Liver (tissue), 8 donors: ENCODE measurements at regions not wholly inside any gene's neighbourhood (a gene's known extent, or its start where the extent isn't known, plus 50 kb on each side); places are given as distances from the start of the nearest gene placed in this dataset.

Experiments
- DNase-seq: peaks from one replicate; pipeline ENCODE4 v3.0.0-alpha.2; 2017; ENCODE audit warnings: low spot score
- H3K27ac ChIP-seq, 2 donors: one replicate each; pipeline ENCODE4 v1.7.0; 2013; ENCODE audit warnings: inconsistent platforms in 2 of 2, low read length in 2 of 2, control low read depth in 1 of 2, low read depth in 1 of 2, mild to moderate bottlenecking in 1 of 2
- H3K27me3 ChIP-seq, 4 donors: one replicate each; pipeline versions ENCODE4 v1.6.1 to v1.7.0; 2013; ENCODE audit warnings: low read length in 3 of 4, inconsistent platforms in 1 of 4, mild to moderate bottlenecking in 1 of 4, moderate library complexity in 1 of 4; ENCODE audit not compliant: control insufficient read depth in 4 of 4, insufficient read depth in 4 of 4
- H3K36me3 ChIP-seq, 4 donors: one replicate each; pipeline versions ENCODE4 v1.6.1 to v1.7.0; 2013; ENCODE audit warnings: low read length in 3 of 4, mild to moderate bottlenecking in 3 of 4, low read depth in 1 of 4, moderate library complexity in 1 of 4; ENCODE audit not compliant: control insufficient read depth in 4 of 4, insufficient read depth in 3 of 4
- H3K4me1 ChIP-seq, 4 donors: one replicate each; pipeline versions ENCODE4 v1.6.1 to v1.7.0; 2013; ENCODE audit warnings: low read length in 3 of 4, mild to moderate bottlenecking in 3 of 4, moderate library complexity in 1 of 4; ENCODE audit not compliant: control insufficient read depth in 4 of 4, insufficient read depth in 4 of 4
- H3K4me3 ChIP-seq, 3 donors: one replicate each; pipeline versions ENCODE4 v1.6.1 to v1.7.0; 2013; ENCODE audit warnings: low read length in 3 of 3, control low read depth in 1 of 3, low read depth in 1 of 3, mild to moderate bottlenecking in 1 of 3
- H3K9ac ChIP-seq, 2 donors: one replicate each; pipeline ENCODE4 v1.7.0; 2013; ENCODE audit warnings: low read length in 2 of 2, mild to moderate bottlenecking in 2 of 2, moderate library complexity in 2 of 2, control low read depth in 1 of 2, low read depth in 1 of 2
- H3K9me3 ChIP-seq, 4 donors: one replicate each; pipeline versions ENCODE4 v1.6.1 to v1.7.0; 2013; ENCODE audit warnings: low read length in 3 of 4; ENCODE audit not compliant: control insufficient read depth in 4 of 4
- EGR1 ChIP-seq, 2 donors: IDR thresholded peaks; 2 replicates each; pipeline ENCODE4 v1.6.1; 2016 to 2018; ENCODE audit warnings: antibody characterized with exemption in 2 of 2, low read depth in 2 of 2
- FOXA1 ChIP-seq: IDR thresholded peaks from 2 replicates; pipeline ENCODE4 v1.6.1; 2016; ENCODE audit warnings: antibody characterized with exemption
- FOXA2 ChIP-seq: IDR thresholded peaks from 2 replicates; pipeline ENCODE4 v1.6.1; 2016; ENCODE audit warnings: antibody characterized with exemption
- GABPA ChIP-seq, 2 donors: IDR thresholded peaks in 1 of 2; conservative IDR thresholded peaks in 1 of 2; 2 replicates each; pipeline ENCODE4 v1.6.1; 2016; ENCODE audit warnings: antibody characterized with exemption in 2 of 2, mild to moderate bottlenecking in 1 of 2, moderate library complexity in 1 of 2
- HNF4A ChIP-seq, 2 donors: conservative IDR thresholded peaks; 2 replicates each; pipeline ENCODE4 v1.6.1; 2016; ENCODE audit warnings: antibody characterized with exemption in 2 of 2, mild to moderate bottlenecking in 2 of 2
- HNF4G ChIP-seq: IDR thresholded peaks from 2 replicates; pipeline ENCODE4 v1.6.1; 2016; ENCODE audit warnings: antibody characterized with exemption
- JUND ChIP-seq, 2 donors: IDR thresholded peaks; 2 replicates each; pipeline ENCODE4 v1.6.1; 2016; ENCODE audit warnings: antibody characterized with exemption in 2 of 2
- NR2F2 ChIP-seq: IDR thresholded peaks from 2 replicates; pipeline ENCODE4 v1.6.1; 2016; ENCODE audit warnings: antibody characterized with exemption
- RAD21 ChIP-seq, 2 donors: IDR thresholded peaks; 2 replicates each; pipeline ENCODE4 v1.6.1; 2016; ENCODE audit warnings: antibody characterized with exemption in 2 of 2, mild to moderate bottlenecking in 2 of 2
- RXRA ChIP-seq, 2 donors: IDR thresholded peaks; 2 replicates each; pipeline ENCODE4 v1.6.1; 2017 to 2018; ENCODE audit warnings: antibody characterized with exemption in 2 of 2, mild to moderate bottlenecking in 1 of 2
- SP1 ChIP-seq: IDR thresholded peaks from 2 replicates; pipeline ENCODE4 v1.6.1; 2018; ENCODE audit warnings: antibody characterized with exemption, mild to moderate bottlenecking
- TAF1 ChIP-seq: conservative IDR thresholded peaks from 2 replicates; pipeline ENCODE4 v1.6.1; 2016; ENCODE audit warnings: antibody characterized with exemption, mild to moderate bottlenecking
- YY1 ChIP-seq: IDR thresholded peaks from 2 replicates; pipeline ENCODE4 v1.6.1; 2016; ENCODE audit warnings: antibody characterized with exemption, mild to moderate bottlenecking
- WGBS: extraction: QIAGEN DNeasy Blood & Tissue Kit; methylation state at CpG from one replicate; pipeline ENCODE4 v1.1.7; 2013; 5-methylcytosine and 5-hydroxymethylcytosine counted together
- TF ChIP-seq, protein P1 (sequence below): IDR thresholded peaks from 2 replicates; pipeline ENCODE4 v1.6.1; 2016; ENCODE audit warnings: antibody characterized with exemption, mild to moderate bottlenecking
- TF ChIP-seq, protein P2 (sequence below): fragments of 150-350 bp; IDR thresholded peaks from 2 replicates; pipeline ENCODE4 v1.5.1; 2017; ENCODE audit warnings: improper control_type of control experiment, low read depth, low read length; ENCODE audit not compliant: missing input control
- TF ChIP-seq, protein P3 (sequence below): IDR thresholded peaks from 2 replicates; pipeline ENCODE4 v1.6.1; 2016; ENCODE audit warnings: antibody characterized with exemption
- TF ChIP-seq, protein P4 (sequence below): IDR thresholded peaks from 2 replicates; pipeline ENCODE4 v1.6.1; 2016; ENCODE audit warnings: antibody characterized with exemption
- TF ChIP-seq, protein P5 (sequence below): IDR thresholded peaks from 2 replicates; pipeline ENCODE4 v1.6.1; 2016; ENCODE audit warnings: antibody characterized with exemption
- donor health status: healthy.
- donor health status: healthy.
- donor health status: healthy.
- donor health status: healthy.
- donor health status: healthy.

DNA sequence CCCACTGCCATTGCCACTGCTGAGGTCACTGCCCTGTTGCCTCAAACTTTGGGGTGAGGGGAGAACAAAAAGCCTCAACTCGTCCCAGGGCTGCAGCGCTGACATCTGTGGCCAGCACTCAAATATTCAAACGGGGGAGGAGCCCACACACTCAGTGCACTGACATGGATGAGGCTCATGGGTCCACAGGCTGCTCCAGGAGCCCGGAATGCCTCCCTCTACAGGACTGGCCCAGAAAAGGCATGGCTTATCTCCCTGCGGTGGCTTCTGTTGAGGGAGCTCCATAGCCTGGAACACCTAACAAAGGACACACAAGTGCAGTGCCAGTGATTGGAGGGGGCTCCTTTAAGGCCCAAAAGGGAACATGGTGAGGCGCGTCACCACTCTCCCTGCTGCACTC is 341.1 kb upstream of the LUZP2 start:
- WGBS: 77% methylated on average over 7 of the region's 7 CpGs
- H3K4me3 ChIP-seq: no peak overlapping the region
- H3K9ac ChIP-seq: no peak overlapping the region
- peaks cover 0 to 3% (median 0%) of the 10 kb centered on the region in 4 donors for H3K9me3 ChIP-seq
- no peak overlapping the region for H3K27ac ChIP-seq
- TF ChIP-seq HNF4G: no peak
- no peak for TF ChIP-seq RAD21 (IDR thresholded peaks at IDR 0.05)
- TF ChIP-seq, protein P1, sequence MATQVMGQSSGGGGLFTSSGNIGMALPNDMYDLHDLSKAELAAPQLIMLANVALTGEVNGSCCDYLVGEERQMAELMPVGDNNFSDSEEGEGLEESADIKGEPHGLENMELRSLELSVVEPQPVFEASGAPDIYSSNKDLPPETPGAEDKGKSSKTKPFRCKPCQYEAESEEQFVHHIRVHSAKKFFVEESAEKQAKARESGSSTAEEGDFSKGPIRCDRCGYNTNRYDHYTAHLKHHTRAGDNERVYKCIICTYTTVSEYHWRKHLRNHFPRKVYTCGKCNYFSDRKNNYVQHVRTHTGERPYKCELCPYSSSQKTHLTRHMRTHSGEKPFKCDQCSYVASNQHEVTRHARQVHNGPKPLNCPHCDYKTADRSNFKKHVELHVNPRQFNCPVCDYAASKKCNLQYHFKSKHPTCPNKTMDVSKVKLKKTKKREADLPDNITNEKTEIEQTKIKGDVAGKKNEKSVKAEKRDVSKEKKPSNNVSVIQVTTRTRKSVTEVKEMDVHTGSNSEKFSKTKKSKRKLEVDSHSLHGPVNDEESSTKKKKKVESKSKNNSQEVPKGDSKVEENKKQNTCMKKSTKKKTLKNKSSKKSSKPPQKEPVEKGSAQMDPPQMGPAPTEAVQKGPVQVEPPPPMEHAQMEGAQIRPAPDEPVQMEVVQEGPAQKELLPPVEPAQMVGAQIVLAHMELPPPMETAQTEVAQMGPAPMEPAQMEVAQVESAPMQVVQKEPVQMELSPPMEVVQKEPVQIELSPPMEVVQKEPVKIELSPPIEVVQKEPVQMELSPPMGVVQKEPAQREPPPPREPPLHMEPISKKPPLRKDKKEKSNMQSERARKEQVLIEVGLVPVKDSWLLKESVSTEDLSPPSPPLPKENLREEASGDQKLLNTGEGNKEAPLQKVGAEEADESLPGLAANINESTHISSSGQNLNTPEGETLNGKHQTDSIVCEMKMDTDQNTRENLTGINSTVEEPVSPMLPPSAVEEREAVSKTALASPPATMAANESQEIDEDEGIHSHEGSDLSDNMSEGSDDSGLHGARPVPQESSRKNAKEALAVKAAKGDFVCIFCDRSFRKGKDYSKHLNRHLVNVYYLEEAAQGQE: no peak
- TF ChIP-seq JUND (IDR thresholded peaks at IDR 0.05): no peak
- no peak for TF ChIP-seq YY1
- no peak for TF ChIP-seq FOXA1
- TF ChIP-seq FOXA2: no peak
- TF ChIP-seq, protein P2, sequence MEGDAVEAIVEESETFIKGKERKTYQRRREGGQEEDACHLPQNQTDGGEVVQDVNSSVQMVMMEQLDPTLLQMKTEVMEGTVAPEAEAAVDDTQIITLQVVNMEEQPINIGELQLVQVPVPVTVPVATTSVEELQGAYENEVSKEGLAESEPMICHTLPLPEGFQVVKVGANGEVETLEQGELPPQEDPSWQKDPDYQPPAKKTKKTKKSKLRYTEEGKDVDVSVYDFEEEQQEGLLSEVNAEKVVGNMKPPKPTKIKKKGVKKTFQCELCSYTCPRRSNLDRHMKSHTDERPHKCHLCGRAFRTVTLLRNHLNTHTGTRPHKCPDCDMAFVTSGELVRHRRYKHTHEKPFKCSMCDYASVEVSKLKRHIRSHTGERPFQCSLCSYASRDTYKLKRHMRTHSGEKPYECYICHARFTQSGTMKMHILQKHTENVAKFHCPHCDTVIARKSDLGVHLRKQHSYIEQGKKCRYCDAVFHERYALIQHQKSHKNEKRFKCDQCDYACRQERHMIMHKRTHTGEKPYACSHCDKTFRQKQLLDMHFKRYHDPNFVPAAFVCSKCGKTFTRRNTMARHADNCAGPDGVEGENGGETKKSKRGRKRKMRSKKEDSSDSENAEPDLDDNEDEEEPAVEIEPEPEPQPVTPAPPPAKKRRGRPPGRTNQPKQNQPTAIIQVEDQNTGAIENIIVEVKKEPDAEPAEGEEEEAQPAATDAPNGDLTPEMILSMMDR: no peak
- no peak for TF ChIP-seq TAF1
- TF ChIP-seq, protein P3, sequence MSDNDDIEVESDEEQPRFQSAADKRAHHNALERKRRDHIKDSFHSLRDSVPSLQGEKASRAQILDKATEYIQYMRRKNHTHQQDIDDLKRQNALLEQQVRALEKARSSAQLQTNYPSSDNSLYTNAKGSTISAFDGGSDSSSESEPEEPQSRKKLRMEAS: no peak
- no peak for TF ChIP-seq SP1
- TF ChIP-seq NR2F2: no peak
- TF ChIP-seq, protein P4, sequence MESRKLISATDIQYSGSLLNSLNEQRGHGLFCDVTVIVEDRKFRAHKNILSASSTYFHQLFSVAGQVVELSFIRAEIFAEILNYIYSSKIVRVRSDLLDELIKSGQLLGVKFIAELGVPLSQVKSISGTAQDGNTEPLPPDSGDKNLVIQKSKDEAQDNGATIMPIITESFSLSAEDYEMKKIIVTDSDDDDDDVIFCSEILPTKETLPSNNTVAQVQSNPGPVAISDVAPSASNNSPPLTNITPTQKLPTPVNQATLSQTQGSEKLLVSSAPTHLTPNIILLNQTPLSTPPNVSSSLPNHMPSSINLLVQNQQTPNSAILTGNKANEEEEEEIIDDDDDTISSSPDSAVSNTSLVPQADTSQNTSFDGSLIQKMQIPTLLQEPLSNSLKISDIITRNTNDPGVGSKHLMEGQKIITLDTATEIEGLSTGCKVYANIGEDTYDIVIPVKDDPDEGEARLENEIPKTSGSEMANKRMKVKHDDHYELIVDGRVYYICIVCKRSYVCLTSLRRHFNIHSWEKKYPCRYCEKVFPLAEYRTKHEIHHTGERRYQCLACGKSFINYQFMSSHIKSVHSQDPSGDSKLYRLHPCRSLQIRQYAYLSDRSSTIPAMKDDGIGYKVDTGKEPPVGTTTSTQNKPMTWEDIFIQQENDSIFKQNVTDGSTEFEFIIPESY: no peak
- no peak for TF ChIP-seq RXRA (IDR thresholded peaks at IDR 0.05)
- TF ChIP-seq, protein P5, sequence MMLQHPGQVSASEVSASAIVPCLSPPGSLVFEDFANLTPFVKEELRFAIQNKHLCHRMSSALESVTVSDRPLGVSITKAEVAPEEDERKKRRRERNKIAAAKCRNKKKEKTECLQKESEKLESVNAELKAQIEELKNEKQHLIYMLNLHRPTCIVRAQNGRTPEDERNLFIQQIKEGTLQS: no peak
- no peak for TF ChIP-seq GABPA (IDR thresholded peaks at IDR 0.05 in 1 of 2, conservative IDR thresholded peaks at IDR 0.05 in 1 of 2)
- no peak for TF ChIP-seq HNF4A (conservative IDR thresholded peaks at IDR 0.05)
- no peak for TF ChIP-seq EGR1 (IDR thresholded peaks at IDR 0.05; ENCODE audit: low read depth in 2 of 2)
- H3K36me3 ChIP-seq: no peaks in the 10 kb centered on the region
- no peaks in the 10 kb centered on the region for H3K27me3 ChIP-seq
- DNase-seq: no peak
- H3K4me1 ChIP-seq: no peaks in the 10 kb centered on the region

DNA sequence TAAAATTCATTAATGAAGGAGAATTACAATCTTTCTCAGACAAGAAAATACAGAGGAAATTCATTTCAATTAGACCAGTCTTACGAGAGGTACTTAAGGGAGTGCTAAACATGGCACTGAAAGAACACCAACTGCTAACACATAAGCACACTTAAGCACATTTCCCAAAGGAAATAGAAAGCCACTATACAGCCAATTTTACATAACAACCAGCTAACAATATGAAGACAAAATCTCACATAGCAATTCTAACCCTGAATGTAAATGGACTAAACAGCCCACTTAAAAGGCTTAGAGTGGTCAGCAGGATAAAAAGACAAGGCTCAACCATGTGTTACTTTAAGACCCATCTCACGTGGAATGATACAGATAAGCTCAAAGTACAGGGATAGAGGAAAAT is 339.5 kb upstream of the LUZP2 start:
- 57% methylated on average over 2 of the region's 2 CpGs for WGBS
- Histone ChIP-seq H3K4me1 (no peaks in the 10 kb centered on the region), H3K27ac (no peak overlapping the region), H3K9me3 (peaks cover 0 to 3% (median 0%) of the 10 kb centered on the region in 4 donors), H3K27me3 (no peaks in the 10 kb centered on the region), H3K36me3 (no peaks in the 10 kb centered on the region), H3K9ac (no peak overlapping the region), H3K4me3 (no peak overlapping the region)
- no peak for DNase-seq
- TF ChIP-seq RAD21 (IDR thresholded peaks at IDR 0.05) (no peak), RXRA (IDR thresholded peaks at IDR 0.05) (no peak), HNF4A (conservative IDR thresholded peaks at IDR 0.05) (no peak), FOXA2 (no peak), JUND (IDR thresholded peaks at IDR 0.05) (no peak), GABPA (IDR thresholded peaks at IDR 0.05 in 1 of 2, conservative IDR thresholded peaks at IDR 0.05 in 1 of 2) (no peak), YY1 (no peak), EGR1 (IDR thresholded peaks at IDR 0.05; ENCODE audit: low read depth in 2 of 2) (no peak), NR2F2 (no peak), HNF4G (no peak)
- TF ChIP-seq, protein P1: no peak
- TF ChIP-seq, protein P2: no peak
- TF ChIP-seq, protein P5: no peak
